Naive B cell (primary cell): ENCODE measurements at regions not wholly inside any gene's neighbourhood (a gene's known extent, or its start where the extent isn't known, plus 50 kb on each side); places are given as distances from the start of the nearest gene placed in this dataset.
"Not testable (repeated sequence)": the region's sequence is repeated elsewhere in the genome, so short reads cannot be mapped to it uniquely, and the experiment has no call there.

Experiments
- ATAC-seq, 2 donors: fragments of 150-1000 bp; cut with Tn5 transposase; 2 replicates each; pipeline ENCODE4 v1.10.0; 2021; ENCODE audit warnings: low read depth in 2 of 2, mild to moderate bottlenecking in 2 of 2, moderate library complexity in 2 of 2
- DNase-seq: peaks from one replicate; pipeline ENCODE4 v3.0.0; 2022
- H3K27ac Mint-ChIP-seq, 6 donors: one replicate each; pipeline ENCODE4 v1.8.0; 2020 to 2022; ENCODE audit warnings: mild to moderate bottlenecking in 6 of 6, mixed read lengths in 6 of 6, moderate library complexity in 5 of 6, inconsistent platforms in 2 of 6
- H3K27me3 Mint-ChIP-seq, 3 donors: one replicate each; pipeline ENCODE4 v1.8.0; 2021 to 2022; ENCODE audit warnings: mixed read lengths in 3 of 3, mild to moderate bottlenecking in 1 of 3
- H3K36me3 Mint-ChIP-seq, 2 donors: one replicate each; pipeline ENCODE4 v1.8.0; 2020 to 2022; ENCODE audit warnings: mixed read lengths in 2 of 2, inconsistent platforms in 1 of 2, mild to moderate bottlenecking in 1 of 2
- H3K4me1 Mint-ChIP-seq, 3 donors: one replicate each; pipeline ENCODE4 v1.8.0; 2020 to 2022; ENCODE audit warnings: mixed read lengths in 3 of 3, inconsistent platforms in 1 of 3, mild to moderate bottlenecking in 1 of 3, moderate library complexity in 1 of 3
- H3K4me3 Mint-ChIP-seq, 8 donors: one replicate each; pipeline ENCODE4 v1.8.0; 2020 to 2022; ENCODE audit warnings: mild to moderate bottlenecking in 8 of 8, mixed read lengths in 8 of 8, moderate library complexity in 8 of 8, inconsistent platforms in 2 of 8
- H3K9me3 Mint-ChIP-seq, 7 donors: one replicate each; pipeline ENCODE4 v1.8.0; 2020 to 2022; ENCODE audit warnings: mixed read lengths in 7 of 7, mild to moderate bottlenecking in 5 of 7, inconsistent platforms in 2 of 7, moderate library complexity in 1 of 7

DNA sequence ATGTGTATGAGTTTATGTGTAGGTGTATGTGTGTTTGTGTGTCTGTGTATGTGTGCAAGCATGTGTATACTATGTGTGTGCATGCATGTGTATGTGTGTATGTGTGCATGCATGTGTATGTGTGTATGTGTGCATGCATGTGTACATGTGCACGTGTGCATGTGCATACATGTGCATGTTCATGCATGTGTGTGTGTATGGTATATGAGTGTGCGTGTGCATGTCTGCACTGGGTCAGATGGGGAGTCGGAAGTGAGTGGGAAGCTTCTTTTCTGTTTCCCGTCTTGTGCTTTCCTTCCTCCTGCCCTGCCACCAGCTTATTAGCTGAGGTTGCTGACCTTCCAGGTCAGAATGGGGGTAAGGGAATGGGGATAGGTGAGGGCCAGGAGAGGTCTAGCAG, 174.7 kb downstream of the MAP2K4 start:
- Mint-ChIP-seq H3K4me1 (no peaks in the 10 kb centered on the region), H3K27me3 (peaks cover 0 to 17% (median 6%) of the 10 kb centered on the region in 3 donors), H3K4me3 (no peak overlapping the region), H3K36me3 (no peaks in the 10 kb centered on the region), H3K9me3 (peaks cover 0 to 6% (median 0%) of the 10 kb centered on the region in 7 donors), H3K27ac (peak overlapping the region in 1 of 6 donors; percentile 15)
- ATAC-seq, result no peak
- DNase-seq, result no peak

DNA sequence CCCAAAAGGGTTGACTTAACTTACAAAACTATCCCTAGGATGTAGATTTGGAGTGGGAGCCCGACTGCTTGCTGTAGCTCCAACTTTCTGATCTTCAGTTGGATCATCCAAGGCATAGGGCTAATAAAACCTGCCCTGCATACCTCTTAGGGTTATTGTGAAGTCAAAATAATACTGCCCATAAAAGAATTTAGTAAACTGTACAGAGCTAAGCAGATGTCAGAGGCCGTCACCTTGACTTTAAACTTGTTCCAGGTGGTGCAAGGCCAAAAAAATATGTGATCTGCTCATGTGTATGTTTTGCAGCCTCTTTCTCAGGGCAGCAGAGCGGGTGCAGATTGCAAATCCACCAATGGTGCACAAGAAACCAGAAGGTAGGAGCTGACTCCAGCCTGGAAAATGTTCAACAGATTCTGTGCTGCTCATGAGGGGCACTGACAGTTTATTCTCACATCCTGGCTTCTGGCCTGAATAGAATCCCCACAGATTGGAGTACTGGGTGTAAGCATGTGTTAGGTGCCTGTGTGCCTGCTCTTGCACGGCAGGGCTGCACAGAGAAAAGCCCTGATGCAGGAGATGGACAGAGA, 180.7 kb downstream of the MAP2K4 start:
- H3K4me3 Mint-ChIP-seq, result no peak overlapping the region
- H3K27me3 Mint-ChIP-seq, result no peaks in the 10 kb centered on the region
- DNase-seq, result no peak
- no peak for ATAC-seq
- H3K9me3 Mint-ChIP-seq, result peaks cover 0 to 13% (median 5%) of the 10 kb centered on the region in 7 donors
- H3K27ac Mint-ChIP-seq, result no peak overlapping the region
- no peaks in the 10 kb centered on the region for H3K4me1 Mint-ChIP-seq
- H3K36me3 Mint-ChIP-seq, result no peaks in the 10 kb centered on the region

DNA sequence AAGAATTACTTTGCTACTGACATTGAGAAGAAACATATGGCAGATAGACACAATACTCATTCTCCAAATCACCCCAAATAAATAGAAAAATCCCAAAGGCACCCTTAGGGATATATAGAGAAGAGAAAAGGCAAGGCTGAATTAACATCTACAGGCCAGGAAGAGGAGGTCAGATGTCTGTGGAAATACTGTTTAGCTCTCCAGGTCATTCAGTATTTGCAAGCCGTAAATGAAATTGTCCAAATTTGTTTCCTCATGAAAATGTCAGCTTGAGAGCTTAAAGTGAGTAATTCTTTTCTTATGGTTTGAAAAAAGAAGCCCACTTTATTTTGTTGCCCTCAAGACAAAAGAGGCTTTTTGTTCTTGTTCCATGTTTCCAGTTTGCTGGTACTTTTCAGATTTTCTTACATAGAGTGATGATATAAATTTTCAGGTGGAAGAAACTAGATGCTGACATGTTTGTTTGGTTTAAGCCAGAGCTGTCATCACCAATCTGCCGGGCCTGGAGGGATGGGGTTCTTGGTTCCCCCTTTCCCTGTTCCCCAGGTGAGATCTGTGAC, 189.0 kb downstream of the MAP2K4 start:
- no peaks in the 10 kb centered on the region for H3K36me3 Mint-ChIP-seq

DNA sequence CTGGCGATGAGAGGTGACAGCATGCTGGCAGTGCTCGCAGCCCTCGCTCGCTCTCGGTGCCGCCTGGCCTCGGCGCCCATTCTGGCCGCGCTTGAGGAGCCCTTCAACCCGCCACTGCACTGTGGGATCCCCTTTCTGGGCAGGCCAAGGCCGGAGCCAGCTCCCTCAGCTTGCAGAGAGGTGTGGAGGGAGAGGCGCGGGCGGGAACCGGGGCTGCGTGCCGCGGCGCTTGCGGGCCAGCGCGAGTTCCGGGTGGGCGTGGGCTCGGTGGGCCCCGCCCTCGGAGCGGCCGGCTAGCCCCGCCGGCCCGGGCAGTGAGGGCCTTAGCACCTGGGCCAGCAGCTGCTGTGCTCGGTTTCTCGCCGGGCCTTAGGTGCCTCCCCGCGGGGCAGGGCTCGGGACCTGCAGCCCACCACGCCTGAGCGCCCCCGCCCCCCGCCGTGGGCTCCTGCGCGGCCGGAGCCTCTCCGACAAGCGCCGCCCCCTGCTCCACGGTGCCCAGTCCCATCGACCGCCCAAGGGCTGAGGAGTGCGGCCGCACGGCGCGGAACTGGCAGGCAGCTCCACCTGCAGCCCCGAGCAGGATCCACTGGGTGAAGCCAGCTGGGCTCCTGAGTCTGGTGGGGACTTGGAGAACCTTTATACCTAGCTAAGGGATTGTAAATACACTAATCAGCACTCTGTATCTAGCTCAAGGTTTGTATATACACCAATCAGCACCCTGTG, 200.2 kb downstream of the MAP2K4 start:
- Mint-ChIP-seq H3K9me3 (peaks cover 5 to 21% (median 10%) of the 10 kb centered on the region in 7 donors), H3K27me3 (peaks cover 0 to 18% (median 9%) of the 10 kb centered on the region in 3 donors)
- not testable (repeated sequence) for H3K36me3 Mint-ChIP-seq, DNase-seq, ATAC-seq, H3K27ac Mint-ChIP-seq, H3K4me3 Mint-ChIP-seq, H3K4me1 Mint-ChIP-seq

More for the DNA sequence above, 189.0 kb downstream of the MAP2K4 start:
- Mint-ChIP-seq H3K9me3 (peaks cover 0 to 5% (median 0%) of the 10 kb centered on the region in 7 donors), H3K4me1 (no peaks in the 10 kb centered on the region), H3K27ac (no peak overlapping the region), H3K4me3 (no peak overlapping the region), H3K27me3 (no peaks in the 10 kb centered on the region)
- no peak for ATAC-seq
- DNase-seq, result no peak

DNA sequence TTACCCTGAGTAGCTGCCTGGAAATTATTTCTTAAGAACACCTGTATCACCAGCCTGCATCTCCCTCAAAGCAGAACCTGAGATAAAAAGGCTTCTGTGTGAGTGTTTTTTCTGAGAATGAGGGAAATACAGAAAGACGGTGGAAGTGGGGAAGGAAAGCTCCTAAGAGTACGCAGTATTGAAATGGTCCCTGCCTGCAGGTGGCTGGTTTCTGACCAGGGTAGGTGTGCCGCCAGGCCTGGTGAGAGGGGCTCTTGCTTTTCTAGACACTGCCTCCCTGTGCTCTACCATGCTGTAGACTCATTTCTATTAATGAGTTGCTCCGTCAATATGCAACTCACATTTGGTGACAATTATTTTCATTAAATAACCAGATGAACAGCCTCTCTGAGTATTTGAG, 201.7 kb downstream of the MAP2K4 start:
- Mint-ChIP-seq H3K36me3 (peaks cover 0 to 8% of the 10 kb centered on the region in 2 donors), H3K4me1 (no peaks in the 10 kb centered on the region), H3K4me3 (no peak overlapping the region), H3K27ac (no peak overlapping the region), H3K27me3 (peaks cover 0 to 18% (median 9%) of the 10 kb centered on the region in 3 donors), H3K9me3 (peaks cover 5 to 21% (median 13%) of the 10 kb centered on the region in 7 donors)
- ATAC-seq (no peak), DNase-seq (no peak)

DNA sequence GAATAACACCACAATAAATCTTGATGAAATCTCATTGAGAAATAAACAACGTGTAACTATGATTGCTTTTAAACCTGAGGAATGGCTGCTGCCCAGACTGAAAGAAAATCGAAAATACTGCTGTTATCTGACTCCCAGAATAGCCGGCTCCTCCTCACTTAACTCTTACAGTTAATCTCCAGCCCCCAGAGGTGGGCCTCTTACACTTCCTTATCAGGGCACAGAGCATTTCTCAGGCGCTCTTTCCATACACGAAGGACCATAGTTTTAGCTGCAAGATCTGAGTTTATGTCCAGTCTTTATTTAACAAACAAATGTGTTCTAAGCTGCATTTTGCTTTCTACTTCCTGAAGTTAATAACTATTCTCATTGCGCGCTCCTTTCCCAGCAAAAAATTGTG, 206.9 kb downstream of the MAP2K4 start:
- Mint-ChIP-seq H3K27ac (no peak overlapping the region), H3K36me3 (no peaks in the 10 kb centered on the region), H3K27me3 (peaks cover 0 to 9% (median 9%) of the 10 kb centered on the region in 3 donors), H3K9me3 (peaks cover 0 to 8% (median 5%) of the 10 kb centered on the region in 7 donors), H3K4me1 (no peaks in the 10 kb centered on the region), H3K4me3 (no peak overlapping the region)
- DNase-seq (no peak), ATAC-seq (no peak)

DNA sequence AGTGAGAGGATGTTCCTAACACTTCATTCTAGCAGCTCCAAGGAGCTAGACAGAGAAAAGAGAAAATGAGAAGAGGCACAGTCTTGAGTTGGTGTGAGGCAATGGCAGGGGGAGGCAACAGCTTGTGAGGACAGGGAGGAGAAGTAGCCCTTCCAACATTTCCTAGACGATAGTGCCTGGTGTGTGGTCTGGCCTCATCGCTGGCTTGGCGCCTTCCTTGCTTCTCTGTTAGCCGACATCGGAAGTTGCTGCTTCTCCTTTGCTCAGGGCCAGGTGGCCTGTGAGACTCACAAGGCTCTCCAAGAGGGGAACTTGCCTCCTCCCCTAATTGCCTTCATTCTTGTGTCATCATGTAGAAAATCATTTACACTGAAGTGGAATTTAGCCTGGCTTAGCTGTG, 208.7 kb downstream of the MAP2K4 start:
- ATAC-seq (no peak), DNase-seq (no peak)
- no peaks in the 10 kb centered on the region for H3K4me1 Mint-ChIP-seq
- no peak overlapping the region for H3K27ac Mint-ChIP-seq
- H3K9me3 Mint-ChIP-seq, result peaks cover 0 to 9% (median 3%) of the 10 kb centered on the region in 7 donors
- H3K27me3 Mint-ChIP-seq, result peaks cover 0 to 9% (median 9%) of the 10 kb centered on the region in 3 donors
- no peak overlapping the region for H3K4me3 Mint-ChIP-seq
- H3K36me3 Mint-ChIP-seq, result no peaks in the 10 kb centered on the region

DNA sequence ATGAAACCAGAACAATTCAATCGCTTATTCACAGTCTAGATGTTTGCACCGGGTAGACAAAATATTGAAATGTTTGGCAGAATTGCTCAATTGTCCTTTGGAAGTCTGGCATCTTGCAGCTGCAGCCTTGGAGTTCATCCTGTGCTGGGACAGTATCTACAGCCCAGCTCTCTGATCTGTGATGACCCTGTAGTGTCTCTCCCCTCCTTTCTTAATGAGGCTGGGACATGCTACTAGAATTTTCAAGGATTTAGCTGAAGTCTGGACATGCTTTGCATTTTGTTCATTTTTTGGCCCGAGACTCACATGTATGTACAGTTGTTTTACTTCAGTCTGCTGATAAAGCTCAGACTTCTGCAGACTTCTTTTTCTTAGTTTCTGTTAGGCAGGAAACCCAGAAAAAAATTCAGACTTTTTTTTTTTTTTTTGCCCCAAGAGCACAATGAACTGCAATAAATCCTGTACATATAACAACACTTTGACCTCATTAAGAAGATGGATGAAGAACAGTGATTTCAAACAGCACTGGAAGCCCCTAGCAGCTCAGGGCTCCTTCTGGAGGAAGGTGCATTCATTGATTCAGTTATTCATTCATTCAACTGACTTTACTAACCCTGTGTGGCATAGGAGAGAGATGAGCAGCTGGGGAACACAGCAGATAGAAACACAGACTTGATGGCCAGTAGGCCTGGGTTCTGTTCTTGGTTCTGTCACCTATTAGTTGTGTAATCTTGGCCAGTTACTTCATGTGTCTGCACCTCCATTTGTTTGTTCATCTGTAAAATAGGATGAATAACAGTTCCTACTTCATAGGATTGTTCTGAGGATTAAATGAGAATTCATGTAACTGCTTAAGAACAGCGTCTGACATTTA, 210.0 kb downstream of the MAP2K4 start:
- Mint-ChIP-seq H3K36me3 (no peaks in the 10 kb centered on the region), H3K27ac (no peak overlapping the region), H3K4me1 (no peaks in the 10 kb centered on the region), H3K4me3 (no peak overlapping the region), H3K27me3 (peaks cover 0 to 1% (median 0%) of the 10 kb centered on the region in 3 donors), H3K9me3 (peaks cover 0 to 4% (median 0%) of the 10 kb centered on the region in 7 donors)
- DNase-seq (no peak), ATAC-seq (no peak)

DNA sequence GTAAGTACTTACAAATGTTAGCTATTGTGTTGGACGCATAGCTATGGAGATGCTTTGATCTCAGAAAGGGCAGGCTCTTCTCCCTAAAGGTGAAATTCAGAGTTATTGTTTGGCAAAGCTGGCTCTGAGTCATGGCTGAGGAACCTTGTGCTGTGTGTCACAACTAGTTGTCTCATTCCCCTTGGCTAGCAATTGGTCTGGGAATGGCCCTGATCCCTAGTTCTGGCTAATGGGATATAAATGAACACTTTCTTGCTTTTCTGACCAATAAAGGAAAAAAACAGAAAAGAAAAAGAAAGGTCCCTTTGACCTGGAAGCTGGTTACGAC, 210.6 kb downstream of the MAP2K4 start:
- no peak for ATAC-seq
- H3K27ac Mint-ChIP-seq, result no peak overlapping the region
- H3K4me3 Mint-ChIP-seq, result no peak overlapping the region
- H3K9me3 Mint-ChIP-seq, result peaks cover 0 to 3% (median 0%) of the 10 kb centered on the region in 7 donors
- no peak for DNase-seq
- H3K27me3 Mint-ChIP-seq, result no peaks in the 10 kb centered on the region
- no peaks in the 10 kb centered on the region for H3K36me3 Mint-ChIP-seq
- no peaks in the 10 kb centered on the region for H3K4me1 Mint-ChIP-seq

DNA sequence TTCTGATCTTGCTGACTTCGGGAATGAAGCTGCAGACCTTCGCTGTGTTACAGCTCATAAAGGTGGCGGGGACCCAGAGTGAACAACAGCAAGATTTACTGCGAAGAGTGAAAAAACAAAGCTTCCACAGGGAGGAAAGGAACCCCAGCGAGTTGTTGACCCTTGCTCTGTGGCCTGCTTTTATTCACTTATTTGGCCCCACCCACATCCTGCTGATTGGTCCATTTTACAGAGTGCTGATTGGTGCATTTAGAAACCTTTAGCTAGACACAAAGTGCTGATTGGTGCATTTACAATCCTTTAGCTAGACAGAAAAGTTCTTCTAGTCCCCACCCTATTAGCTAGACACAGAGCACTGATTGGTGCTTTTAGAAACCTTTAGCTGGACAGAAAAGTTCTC, 218.3 kb downstream of the MAP2K4 start:
- not testable (repeated sequence) for H3K9me3 Mint-ChIP-seq, H3K4me1 Mint-ChIP-seq, ATAC-seq, H3K4me3 Mint-ChIP-seq, H3K27ac Mint-ChIP-seq, DNase-seq, H3K27me3 Mint-ChIP-seq, H3K36me3 Mint-ChIP-seq

DNA sequence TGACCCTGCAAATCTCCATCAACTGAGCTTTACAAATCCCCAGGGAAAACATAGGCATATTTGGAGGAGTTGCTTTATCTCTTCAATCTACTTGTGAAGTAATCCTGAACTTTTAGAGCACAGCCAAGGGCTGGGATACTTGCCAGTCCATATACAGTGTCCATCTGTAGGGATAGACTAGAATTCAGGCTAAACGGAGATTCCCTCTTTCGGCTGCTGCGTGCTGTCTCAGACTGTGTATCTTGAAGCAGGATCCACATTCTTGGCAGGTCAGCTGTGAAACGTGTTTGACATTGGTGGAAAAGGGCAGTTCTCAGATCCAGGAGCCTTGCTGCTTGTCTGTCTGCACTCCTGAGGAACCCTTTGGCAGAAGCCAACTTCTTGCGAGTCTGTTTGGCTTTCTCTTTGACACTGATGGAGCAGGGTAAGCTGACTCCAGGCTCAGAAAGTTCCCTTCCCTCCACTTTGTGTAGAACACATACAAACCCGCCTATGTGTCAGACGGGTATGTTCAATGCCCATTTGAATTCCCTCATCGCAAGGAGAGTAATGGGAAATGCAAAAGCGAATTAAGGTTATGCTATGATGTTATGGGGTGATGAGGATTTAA, 221.8 kb downstream of the MAP2K4 start:
- DNase-seq (no peak), ATAC-seq (no peak)
- peaks cover 0 to 6% (median 0%) of the 10 kb centered on the region in 7 donors for H3K9me3 Mint-ChIP-seq
- H3K4me3 Mint-ChIP-seq, result no peak overlapping the region
- H3K4me1 Mint-ChIP-seq, result no peaks in the 10 kb centered on the region
- H3K36me3 Mint-ChIP-seq, result no peaks in the 10 kb centered on the region
- H3K27me3 Mint-ChIP-seq, result no peaks in the 10 kb centered on the region
- no peak overlapping the region for H3K27ac Mint-ChIP-seq

DNA sequence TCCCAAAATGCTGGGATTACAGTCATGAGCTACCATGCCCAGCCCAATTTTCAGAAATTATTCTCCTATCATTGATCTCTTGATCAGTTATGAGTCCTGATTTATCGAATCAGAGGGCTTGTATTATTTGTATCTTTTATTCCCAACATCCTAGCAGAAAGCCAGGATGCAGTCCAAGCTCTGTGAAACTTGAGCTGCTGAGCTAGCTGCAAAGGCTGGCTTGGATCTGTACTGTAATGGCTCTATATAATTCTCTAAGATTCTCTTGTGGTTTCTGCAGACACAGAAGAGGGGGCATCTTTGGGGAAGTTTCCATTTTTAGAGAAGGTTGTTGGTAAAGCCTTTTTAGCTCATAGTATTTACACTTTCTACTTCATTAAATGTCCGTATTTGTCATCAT, 227.1 kb downstream of the MAP2K4 start:
- Mint-ChIP-seq H3K27ac (no peak overlapping the region), H3K4me1 (no peaks in the 10 kb centered on the region), H3K9me3 (peaks cover 0 to 4% (median 0%) of the 10 kb centered on the region in 7 donors), H3K27me3 (peaks cover 0 to 19% (median 5%) of the 10 kb centered on the region in 3 donors), H3K36me3 (no peaks in the 10 kb centered on the region), H3K4me3 (no peak overlapping the region)
- DNase-seq (no peak), ATAC-seq (no peak)

DNA sequence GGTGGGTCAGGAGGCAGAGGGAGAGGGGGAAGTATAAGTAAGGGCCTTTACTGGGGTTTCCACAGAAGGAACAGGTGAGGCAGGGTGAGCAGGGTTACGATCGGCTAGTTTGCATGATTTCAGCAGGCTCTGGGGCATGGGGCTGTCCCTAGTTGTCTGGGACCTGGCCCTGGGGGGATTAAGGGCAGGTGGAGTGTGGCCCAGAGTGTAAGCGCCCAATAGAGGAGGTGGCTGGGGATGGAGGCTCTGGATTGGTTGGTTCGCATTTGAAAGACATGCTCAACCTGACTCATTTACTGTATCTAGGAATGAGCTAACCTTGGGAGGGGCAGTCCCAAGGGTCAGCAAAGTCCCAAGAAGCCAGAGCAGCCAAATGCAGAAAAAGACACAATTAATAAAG, 230.3 kb downstream of the MAP2K4 start:
- H3K27me3 Mint-ChIP-seq, result peaks cover 0 to 19% (median 5%) of the 10 kb centered on the region in 3 donors

More for the DNA sequence above, 230.3 kb downstream of the MAP2K4 start:
- H3K9me3 Mint-ChIP-seq, result peaks cover 0 to 4% (median 0%) of the 10 kb centered on the region in 7 donors
- ATAC-seq, result no peak
- H3K4me3 Mint-ChIP-seq, result no peak overlapping the region
- H3K27ac Mint-ChIP-seq, result peak overlapping the region in 1 of 6 donors; percentile 63
- DNase-seq, result no peak
- H3K4me1 Mint-ChIP-seq, result no peaks in the 10 kb centered on the region
- no peaks in the 10 kb centered on the region for H3K36me3 Mint-ChIP-seq
